ENCODE measurements at regions not wholly inside any gene's neighbourhood (a gene's known extent, or its start where the extent isn't known, plus 50 kb on each side); places are given as distances from the start of the nearest gene placed in this dataset.

DNA sequence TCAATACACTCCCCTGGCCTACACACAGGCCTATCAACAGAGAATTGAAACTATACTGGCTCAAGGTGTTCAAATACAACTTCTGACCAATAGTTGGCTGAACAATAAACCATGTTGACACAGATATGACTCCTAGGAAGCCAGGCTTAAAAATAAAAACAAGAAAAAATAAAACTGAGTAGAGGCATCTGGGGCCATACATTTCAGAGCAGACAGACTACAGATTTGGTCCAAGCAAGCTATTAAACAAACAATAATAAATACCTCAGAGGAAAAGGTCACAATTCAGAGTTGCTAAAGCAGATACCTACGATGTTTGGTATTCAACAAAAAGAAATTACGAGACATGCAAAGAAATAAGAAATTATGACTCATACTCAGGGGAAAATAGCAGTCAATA, 132.8 kb upstream of the ACVR2A start:
- DNase-seq (ENCODE audit: low read depth in 3 of 3, low spot score in 1 of 3) = no peak

DNA sequence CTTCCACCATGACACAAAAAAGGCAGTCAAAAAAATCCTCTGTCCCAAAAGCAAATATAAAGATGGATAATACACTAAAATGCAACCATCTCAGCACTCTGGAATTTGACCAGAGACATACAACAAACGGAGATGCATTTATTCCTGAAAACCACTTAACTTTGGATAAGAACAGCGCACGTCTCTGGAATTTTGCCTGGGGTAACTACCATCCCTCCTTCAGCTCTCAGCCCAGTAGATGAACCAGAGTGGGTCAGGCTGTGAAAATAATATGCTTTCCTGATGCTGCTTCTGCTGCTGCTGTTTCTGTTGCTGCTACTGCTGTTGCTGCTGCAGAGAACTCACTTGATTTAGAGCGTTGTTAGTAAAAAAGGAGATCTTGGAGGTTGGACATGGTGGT, 133.8 kb upstream of the ACVR2A start:
- no peak for DNase-seq (ENCODE audit: low read depth in 3 of 3, low spot score in 1 of 3)

DNA sequence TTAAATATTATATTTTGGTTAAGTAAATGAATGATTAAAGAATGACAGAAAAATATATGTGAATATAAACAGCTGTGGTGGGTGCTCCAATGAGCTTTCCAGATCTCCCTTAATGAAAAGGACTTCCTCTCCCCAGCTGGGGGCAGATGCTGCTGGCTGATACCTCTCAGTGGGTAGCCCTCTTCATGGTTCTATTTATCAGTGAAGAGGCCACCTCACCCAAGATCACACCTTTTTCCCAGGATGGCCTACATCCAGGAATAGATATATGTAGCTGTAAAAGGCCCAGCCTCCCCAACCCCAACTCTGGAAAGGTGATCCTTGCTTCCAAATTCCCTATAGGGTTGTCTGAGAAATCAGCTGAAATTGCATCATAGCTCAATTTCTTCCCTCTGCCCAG, 135.2 kb upstream of the ACVR2A start:
- DNase-seq (ENCODE audit: low read depth in 3 of 3, low spot score in 1 of 3) = no peak

DNA sequence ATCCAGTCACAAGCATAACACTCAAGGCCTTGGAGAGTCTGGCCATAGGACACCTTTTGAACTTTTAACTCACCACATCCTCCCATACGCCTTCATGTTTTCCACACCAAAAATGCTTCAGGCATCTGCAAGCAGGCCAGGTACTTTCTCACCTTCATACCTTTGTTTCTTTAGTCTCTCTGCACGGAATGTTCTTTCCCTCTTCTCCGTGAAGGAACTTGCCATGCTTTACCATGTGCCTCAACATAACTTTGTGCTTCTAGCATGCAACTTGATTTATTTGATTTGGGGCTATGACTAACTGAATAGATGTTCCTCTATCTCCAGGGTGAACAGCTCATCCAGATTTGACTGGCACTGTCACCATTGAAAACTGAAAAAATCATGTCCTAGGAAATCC, 141.7 kb upstream of the ACVR2A start:
- DNase-seq (ENCODE audit: low read depth in 3 of 3, low spot score in 1 of 3) = no peak

DNA sequence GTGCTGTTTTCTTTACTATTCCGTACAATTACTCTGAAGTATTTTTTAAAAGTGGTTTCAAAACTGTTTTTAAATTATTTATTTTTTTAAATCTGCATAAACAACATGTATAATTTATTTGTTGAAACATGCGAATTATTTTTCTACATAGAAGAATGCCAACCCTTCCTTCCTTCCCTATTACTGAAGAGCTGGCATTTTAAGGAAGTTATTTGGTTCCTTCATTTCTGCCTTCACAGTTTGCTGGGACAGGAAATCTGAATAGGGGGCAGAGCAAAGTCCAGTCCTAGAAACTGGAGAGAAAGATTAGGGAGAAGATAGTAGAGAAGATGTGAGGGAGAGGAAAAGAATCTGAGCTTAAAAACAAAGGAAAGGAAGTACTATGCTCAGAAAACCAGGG, 146.7 kb upstream of the ACVR2A start:
- no peak for DNase-seq (ENCODE audit: low read depth in 3 of 3, low spot score in 1 of 3)

DNA sequence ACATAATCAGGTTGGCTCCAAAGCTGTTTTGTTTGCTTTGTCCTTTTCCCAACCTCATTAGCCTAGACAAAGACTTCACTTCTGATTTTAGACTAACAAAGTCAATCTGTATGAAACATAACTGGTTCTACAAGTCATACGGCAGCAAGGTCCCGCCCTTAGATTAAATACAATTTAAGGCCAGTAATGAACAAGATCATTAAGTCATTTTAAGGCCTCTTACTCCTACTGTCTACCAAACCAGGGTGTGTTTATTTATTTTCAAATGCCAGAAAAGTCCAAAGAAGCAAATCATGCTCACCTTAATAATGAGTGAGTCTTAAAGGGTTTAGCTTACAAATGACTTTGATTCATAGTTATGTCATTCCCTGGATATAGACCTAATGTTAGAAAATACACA, 148.4 kb upstream of the ACVR2A start:
- no peak for DNase-seq (ENCODE audit: low read depth in 3 of 3, low spot score in 1 of 3)

DNA sequence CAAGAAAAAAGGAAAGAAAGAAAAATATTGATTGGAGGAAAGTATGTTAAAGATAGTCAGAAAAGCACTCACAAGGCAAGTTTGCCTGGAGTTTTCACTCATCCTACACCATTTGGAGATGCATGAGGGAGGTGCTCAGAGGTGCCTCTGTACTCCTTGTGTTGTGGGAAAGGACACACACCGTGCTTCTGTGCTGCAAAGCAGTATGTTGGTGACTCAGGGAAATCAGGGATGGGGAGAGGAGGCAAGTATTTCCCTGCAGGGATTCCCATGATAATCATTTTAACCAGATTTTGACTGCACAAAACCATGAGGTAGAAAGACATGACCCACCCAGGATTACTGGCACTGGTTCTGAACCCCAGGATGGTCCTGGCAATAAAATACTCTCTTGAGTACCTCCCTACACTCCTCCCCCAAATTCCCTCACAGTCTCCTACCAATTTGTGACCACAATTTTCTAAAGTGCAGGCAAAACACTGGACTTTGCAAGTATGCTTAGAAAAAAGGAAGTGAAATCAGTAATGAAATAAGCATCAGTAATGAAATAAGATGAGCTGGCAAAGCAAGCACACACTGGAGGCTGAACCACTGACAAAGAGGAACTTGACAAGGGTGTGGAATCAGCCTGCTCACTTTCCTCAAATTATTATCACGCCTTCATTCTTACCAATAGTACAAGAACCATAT, 155.5 kb upstream of the ACVR2A start:
- no peak for DNase-seq (ENCODE audit: low read depth in 3 of 3, low spot score in 1 of 3)

DNA sequence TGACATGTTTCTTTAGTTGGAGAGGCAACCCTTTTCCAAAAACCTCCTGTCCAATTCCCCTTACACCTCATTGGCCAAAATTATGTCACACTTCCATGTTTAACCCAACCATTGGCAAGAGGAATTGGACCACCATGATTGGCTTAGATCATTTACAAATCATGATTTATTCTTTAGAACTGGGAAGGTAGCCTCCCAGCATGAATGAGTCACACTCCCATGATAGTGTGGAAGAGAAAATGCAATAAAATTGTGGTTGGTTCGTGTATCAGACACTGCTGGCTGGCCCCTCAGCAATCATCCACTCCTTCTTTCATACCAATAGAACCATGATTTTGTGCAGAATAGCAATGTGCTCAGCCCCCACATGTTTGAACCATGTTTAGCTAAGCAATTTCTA, 156.6 kb upstream of the ACVR2A start:
- DNase-seq (ENCODE audit: low read depth in 3 of 3, low spot score in 1 of 3) = no peak

DNA sequence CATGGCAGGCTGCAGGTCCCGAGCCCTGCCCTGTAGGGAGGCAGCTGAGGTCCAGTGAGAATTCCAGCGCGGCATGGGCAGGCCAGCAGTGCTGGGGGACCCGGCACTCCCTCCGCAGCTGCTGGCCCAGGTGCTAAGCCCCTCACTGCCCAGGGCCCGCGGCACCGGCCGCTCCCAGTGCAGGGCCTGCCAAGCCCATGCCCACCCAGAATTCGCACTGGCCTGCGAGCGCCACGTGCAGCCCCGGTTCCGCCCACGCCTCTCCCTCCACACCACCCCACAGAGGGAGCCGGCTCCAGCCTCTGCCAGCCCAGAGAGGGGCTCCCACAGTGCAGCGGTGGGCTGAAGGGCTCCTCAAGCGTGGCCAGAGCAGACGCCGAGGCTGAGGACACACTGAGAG, 158.5 kb upstream of the ACVR2A start:
- no peak for DNase-seq (ENCODE audit: low read depth in 3 of 3, low spot score in 1 of 3)

DNA sequence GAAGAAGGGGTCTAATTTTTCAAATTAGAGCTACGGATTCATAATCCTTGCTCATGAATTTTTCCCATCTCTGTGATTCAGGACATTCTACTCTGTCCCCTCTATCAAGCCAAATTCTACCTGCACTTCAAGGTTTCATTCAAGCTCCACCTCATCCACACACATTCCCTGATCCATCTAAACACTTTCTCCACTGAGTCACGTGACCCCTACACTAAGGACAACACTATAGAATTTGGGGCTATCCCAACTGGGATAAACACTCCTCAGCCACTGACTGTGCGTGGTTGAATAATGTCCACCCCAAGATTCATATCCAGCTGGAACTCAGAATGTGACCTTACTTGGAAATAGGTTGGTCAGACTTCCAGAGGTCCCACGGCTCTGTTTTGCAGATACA, 159.9 kb upstream of the ACVR2A start:
- no peak for DNase-seq (ENCODE audit: low read depth in 3 of 3, low spot score in 1 of 3)

DNA sequence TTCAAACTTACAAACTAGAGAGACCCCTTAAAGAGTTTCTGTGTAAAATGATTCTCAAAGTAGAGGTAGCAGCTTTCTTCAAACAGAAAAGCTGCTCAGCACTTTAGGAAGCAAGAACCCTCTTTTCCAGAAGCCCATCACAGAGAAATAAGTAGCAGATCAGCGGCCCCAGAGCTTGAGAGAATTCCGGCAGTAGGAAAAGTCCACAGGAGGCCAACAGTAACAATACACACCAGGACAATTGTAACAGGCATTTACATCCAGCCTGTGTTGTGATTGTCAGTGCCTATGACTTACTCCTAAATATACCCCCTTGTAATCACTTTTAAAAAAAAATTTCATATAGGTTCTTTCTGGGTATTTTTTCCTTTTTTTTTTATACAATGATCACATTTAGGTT, 161.4 kb upstream of the ACVR2A start:
- DNase-seq (ENCODE audit: low read depth in 3 of 3, low spot score in 1 of 3) = no peak

DNA sequence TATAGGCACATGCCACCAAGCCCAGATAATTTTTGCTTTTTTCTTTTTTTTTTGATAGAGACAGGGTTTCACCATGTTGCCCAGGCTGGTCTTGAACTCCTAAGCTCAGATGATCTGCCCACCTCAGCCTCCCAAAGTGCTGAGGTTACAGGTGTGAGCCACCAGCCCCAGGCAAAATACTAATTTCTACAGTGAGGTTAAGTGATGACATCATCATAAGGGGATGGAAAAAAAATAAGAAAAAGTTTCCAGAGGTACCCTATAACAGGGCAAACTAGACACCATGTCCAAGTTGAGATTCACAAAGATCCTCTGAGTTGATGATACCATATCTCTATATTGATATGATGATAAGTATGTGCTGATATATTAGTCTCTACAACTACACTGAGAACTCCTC, 163.7 kb upstream of the ACVR2A start:
- no peak for DNase-seq (ENCODE audit: low read depth in 3 of 3, low spot score in 1 of 3)

DNA sequence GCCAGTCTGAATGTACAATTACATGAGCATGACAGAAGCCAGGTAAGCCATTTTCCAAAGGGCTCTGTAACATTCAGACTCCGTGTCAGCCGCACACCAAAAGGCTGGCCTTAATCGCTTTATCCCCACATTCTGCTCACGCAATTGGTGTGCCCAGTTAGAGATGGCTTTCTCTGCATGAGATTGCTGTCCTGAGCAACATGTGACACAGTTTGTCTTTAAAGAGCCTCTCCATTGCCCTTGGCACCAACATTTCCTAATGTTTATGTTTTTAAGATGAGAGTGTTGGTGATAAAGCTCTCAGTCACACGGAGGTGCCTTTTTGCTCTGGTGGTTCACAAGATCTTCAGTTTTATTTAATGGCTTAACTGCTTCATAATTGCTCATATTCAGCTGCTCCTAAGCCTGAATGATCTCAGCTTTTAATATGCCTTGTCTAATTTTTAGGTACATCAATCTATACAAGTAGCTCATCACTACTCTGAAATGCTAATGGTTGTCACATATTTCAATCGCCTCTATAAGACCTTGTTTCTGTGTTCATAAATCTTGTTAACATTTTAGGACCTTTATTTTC, 164.8 kb upstream of the ACVR2A start:
- DNase-seq (ENCODE audit: low read depth in 3 of 3, low spot score in 1 of 3) = no peak

DNA sequence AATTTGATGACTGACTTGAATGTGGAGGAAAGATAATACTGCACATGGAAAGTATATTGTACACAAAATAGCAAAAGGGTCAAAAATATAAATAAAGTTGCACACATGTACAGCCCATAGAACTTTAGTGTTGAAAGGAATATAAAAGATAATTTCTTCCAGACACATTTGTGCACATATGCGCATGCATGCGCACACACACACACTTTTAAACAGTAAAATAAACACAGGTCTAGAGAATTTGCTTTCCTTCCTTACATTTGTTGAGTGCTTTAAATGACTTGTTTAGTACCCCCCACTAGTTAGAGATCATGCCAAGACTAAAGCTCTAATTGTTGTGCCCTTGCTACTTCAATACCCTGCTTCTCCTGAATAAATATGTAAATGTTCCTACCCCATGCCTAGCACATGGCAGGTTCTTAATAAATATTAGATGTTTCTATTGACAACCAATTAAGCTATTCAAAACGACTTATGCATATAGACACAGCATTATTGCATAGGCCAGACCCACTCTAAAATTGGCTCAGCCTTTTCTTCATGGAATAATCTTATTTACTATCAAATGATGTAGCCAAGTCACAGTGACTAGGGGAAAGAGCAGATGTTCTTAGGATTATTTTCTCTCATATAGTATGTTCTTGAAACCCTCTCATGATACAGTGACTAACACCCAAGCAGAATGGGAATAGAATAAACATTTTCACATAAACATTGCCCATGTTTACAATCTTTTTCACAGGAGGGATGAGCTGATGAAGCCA, 165.5 kb upstream of the ACVR2A start:
- no peak for DNase-seq (ENCODE audit: low read depth in 3 of 3, low spot score in 1 of 3)

DNA sequence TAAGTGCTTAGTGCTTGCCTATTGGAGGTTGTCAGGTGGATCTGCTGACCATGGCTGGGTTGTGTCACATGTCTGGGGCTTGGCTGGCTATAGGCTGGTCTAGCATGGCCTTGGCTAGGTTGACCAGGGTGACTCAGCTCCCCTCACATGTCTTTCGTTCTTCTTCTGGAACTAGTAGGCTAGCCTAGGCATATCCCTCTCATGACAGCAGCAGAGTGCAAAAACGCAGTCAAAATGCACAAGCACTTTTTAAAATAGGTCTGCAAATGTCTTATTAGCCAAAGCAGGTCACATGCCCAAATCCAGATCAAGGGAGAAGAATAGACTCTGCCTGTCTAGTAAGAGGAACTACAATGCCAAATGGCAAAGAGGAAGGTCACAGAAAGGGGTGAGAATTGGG, 179.7 kb upstream of the ACVR2A start:
- DNase-seq (ENCODE audit: low read depth in 3 of 3, low spot score in 1 of 3) = no peak

DNA sequence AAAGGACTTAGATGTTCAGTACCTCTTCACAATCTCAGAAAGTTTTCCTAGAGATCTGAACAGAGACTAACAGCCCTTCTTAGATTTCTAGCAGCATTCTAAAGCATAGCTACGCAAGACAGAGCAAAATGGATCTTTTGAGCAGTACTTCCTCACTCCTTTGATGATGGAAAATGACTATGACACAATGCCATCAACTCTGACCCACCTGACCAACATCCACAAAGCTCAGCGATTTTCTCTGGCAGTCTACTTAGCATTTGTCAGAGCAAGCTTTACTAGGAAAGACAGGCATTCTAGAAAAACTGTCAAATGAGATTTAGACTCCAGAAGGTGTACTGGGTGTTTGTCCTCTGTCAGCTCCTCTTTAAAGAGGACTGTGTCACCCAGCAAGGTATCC, 180.9 kb upstream of the ACVR2A start:
- no peak for DNase-seq (ENCODE audit: low read depth in 3 of 3, low spot score in 1 of 3)

DNA sequence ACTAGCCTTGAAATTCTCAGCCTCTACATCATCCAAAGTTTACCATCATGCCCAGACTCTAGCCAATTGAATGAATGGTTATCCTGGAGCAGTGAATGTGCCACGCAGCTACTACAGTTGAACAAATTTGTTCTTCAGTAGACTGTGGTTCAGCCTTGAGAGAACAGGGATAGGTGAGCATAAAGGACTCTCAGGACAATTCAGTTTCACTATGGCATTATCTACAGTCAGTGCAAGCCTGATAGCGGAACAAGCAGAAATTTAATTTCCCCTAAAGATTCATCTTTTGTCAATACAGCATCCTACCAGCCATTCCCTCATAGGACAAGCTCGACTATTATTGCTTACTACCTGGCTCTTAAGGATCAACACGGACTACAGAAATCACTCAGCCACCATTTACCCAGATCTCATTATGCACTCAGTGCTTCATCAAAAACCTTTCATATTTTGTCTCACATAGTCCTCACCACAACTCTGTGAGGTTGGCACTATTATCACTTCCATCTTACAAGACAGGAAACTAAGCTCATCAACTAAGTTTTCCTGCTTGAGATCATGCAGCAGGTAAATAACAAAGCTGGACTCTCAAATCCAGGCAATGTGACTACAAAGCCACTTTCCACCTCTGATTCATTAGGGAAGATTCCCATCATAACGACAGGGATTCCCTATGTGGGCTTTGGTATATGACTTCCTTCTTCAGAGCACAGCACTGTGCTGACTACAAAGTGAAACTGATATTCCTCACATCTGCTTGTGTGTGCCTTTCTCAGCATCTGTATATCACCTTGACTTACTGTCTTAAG, 181.5 kb upstream of the ACVR2A start:
- no peak for DNase-seq (ENCODE audit: low read depth in 3 of 3, low spot score in 1 of 3)

DNA sequence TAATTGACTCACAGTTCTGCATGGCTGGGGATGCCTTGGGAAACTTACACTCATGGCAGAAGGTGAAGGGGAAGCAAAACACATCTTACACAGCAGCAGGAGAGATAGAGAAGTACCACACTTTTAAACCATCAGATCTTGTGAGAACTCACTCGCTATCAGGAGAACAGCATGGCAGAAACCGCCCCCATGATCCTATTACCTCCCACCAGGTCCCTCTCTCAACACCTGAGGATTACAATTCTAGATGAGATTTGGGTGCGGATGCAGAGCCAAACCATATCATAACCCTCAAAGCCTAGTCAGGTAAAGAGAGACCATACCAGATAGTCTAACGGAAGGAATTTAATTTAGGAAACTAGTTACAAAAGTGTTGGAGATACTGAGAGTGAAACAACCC, 182.6 kb upstream of the ACVR2A start:
- DNase-seq (ENCODE audit: low read depth in 3 of 3, low spot score in 1 of 3) = no peak

DNA sequence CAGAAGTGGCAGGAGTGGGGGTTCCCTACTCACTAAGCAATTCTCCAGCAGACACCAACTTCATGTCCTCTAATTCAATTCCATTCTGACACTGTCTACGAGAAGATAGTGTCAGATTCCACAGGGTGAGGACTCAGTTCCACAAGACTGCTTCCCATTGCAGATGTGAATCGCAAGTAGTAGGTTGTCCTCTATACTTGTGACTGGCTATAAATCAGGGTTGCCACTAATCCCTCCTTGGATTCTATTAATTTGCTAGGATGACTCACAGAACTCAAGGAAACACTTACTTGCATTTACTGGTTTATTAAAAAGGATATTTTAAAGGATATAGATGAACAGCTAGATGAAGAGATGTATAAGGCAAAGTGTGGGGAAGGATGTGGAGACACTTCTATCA, 184.1 kb upstream of the ACVR2A start:
- DNase-seq (ENCODE audit: low read depth in 3 of 3, low spot score in 1 of 3) = no peak

DNA sequence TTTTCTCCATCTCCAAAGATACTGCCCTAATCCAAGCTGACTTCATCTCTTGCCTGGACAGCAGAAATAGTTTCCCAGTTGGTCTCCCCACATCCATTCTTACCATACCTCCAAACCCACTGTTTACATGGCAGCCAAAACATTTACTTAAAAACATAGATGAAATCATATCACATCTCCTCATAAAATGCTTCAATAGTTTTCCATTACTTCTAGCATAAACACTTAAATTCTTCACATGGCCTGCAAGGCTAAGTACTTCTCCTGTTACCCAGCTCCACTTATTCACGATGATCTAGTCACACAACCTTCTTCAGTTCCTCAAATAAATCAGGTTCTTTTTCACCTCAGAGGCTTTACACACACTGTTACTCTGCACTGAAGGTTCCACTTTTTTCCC, 185.8 kb upstream of the ACVR2A start:
- no peak for DNase-seq (ENCODE audit: low read depth in 3 of 3, low spot score in 1 of 3)

DNA sequence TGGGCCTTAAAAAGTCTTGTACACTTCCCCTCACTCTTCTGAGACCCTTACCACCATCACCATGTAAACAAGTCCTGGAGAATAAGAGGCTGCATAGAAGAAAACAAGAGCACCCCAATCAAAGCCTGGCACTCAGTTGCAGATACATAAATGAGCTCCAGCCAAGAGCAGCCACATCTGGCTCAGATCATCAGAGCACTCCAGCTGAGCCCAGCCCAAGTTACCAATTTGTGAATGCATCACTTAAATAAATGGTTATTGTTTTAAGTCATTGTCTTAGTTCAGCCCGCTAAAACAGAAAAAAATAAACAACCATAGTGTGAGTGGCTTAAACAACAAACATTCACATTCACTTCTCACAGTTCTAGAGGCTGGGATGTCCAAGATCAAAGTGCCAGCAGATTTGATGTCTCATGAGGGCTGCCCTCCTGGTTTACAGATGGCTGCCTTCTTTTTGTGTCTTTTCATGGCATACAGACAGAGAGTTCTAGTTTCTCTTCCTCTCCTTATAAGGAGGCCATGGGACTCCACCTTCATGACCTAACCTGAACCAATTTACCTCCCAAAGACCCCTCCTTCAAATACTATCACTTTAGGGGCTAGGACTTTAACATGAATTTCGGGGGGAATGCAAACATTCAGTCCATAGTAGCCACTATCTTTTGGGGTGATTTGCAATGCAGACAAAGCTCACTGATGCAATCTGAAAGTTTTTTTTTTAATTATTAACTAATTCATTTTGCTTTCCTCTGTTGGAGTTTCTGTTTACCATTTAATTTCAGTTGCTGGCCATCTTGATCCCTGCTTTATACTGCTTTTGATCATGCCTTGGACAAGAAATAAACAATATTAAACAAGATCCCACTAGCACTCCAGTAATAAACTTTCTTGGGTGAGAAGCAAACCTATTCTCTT, 187.5 kb upstream of the ACVR2A start:
- no peak for DNase-seq (ENCODE audit: low read depth in 3 of 3, low spot score in 1 of 3)
